Mesothelial cell of epicardium (in vitro differentiated cells): ENCODE measurements at regions not wholly inside any gene's neighbourhood (a gene's known extent, or its start where the extent isn't known, plus 50 kb on each side); places are given as distances from the start of the nearest gene placed in this dataset.

Experiments used
- DNase-seq, 2 experiments: peaks; one replicate each; pipeline ENCODE4 v3.0.0; 2021; ENCODE audit warnings: low spot score in 2 of 2; ENCODE audit not compliant: unreplicated experiment in 2 of 2
- H3K27ac Mint-ChIP-seq: 2 replicates; pipeline ENCODE4 v1.8.0; 2021; ENCODE audit warnings: mixed read lengths
- H3K27me3 Mint-ChIP-seq: 2 replicates; pipeline ENCODE4 v1.8.0; 2021; ENCODE audit warnings: low read depth, mixed read lengths
- H3K36me3 Mint-ChIP-seq: 2 replicates; pipeline ENCODE4 v1.8.0; 2021; ENCODE audit warnings: mixed read lengths
- H3K4me1 Mint-ChIP-seq: 2 replicates; pipeline ENCODE4 v1.8.0; 2021; ENCODE audit warnings: mixed read lengths
- H3K4me3 Mint-ChIP-seq: 2 replicates; pipeline ENCODE4 v1.8.0; 2021; ENCODE audit warnings: mild to moderate bottlenecking, moderate library complexity, mixed read lengths
- H3K9me3 Mint-ChIP-seq: 2 replicates; pipeline ENCODE4 v1.8.0; 2021; ENCODE audit warnings: mixed read lengths
- TF ChIP-seq, protein P1 (sequence below): fragments of 200-600 bp; sonication (generic); IDR thresholded peaks from one replicate; pipeline ENCODE4 v1.5.0; 2021; ENCODE audit warnings: antibody characterized with exemption; ENCODE audit not compliant: unreplicated experiment

DNA sequence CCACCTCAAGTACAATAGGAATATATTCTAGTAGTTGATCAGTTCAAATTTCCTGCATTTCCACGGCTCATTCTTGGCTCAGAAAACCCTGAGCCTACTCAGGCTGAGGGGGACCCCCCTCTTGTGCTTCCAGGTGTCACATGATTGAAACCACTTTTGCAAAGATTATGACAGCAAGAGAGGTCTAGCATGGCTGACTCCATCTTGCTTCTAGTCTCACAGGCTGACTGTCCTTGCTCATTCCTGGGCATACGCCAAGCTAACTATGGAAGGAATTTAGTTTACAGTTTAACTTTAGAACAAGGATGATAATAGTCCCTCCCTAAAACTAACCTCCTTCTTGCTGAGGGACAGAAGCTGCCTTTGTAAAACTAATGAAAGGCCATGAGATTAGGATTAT lies 154.1 kb downstream of the SNX18 start:
- TF ChIP-seq, protein P1, sequence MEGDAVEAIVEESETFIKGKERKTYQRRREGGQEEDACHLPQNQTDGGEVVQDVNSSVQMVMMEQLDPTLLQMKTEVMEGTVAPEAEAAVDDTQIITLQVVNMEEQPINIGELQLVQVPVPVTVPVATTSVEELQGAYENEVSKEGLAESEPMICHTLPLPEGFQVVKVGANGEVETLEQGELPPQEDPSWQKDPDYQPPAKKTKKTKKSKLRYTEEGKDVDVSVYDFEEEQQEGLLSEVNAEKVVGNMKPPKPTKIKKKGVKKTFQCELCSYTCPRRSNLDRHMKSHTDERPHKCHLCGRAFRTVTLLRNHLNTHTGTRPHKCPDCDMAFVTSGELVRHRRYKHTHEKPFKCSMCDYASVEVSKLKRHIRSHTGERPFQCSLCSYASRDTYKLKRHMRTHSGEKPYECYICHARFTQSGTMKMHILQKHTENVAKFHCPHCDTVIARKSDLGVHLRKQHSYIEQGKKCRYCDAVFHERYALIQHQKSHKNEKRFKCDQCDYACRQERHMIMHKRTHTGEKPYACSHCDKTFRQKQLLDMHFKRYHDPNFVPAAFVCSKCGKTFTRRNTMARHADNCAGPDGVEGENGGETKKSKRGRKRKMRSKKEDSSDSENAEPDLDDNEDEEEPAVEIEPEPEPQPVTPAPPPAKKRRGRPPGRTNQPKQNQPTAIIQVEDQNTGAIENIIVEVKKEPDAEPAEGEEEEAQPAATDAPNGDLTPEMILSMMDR, result no peak
- Mint-ChIP-seq H3K9me3 (peaks cover 29% of the 10 kb centered on the region), H3K27ac (no peak overlapping the region), H3K4me3 (no peak overlapping the region), H3K27me3 (no peaks in the 10 kb centered on the region), H3K4me1 (peaks cover 2% of the 10 kb centered on the region), H3K36me3 (no peaks in the 10 kb centered on the region)
- DNase-seq, result no peak

GRCh38 chr5:54671111-54671531 lies 153.6 kb downstream of the SNX18 start:
- H3K9me3 Mint-ChIP-seq, result peaks cover 29% of the 10 kb centered on the region
- H3K4me3 Mint-ChIP-seq, result no peak overlapping the region
- peaks cover 2% of the 10 kb centered on the region for H3K4me1 Mint-ChIP-seq
- TF ChIP-seq, protein P1, result no peak
- DNase-seq, result no peak
- no peaks in the 10 kb centered on the region for H3K27me3 Mint-ChIP-seq
- H3K36me3 Mint-ChIP-seq, result no peaks in the 10 kb centered on the region
- H3K27ac Mint-ChIP-seq, result no peak overlapping the region

DNA sequence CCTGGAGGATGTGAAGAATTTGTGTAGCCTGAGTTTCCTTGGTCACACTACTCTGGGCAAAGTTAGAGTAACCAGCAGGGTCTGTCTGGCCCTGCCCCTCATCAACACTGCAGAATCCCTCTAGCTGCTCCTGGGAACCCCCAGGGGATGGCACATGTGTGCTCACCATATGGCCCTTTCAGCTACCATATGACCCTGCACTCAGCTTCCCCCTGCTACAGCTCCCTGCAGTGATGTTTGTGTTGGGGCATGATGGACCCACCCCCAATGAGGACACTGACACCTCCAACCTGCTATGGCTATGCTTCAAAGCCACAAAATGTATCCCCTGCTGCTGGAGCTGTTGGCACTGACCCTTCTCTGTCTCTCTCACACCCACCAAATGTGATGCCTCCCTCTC lies 152.7 kb downstream of the SNX18 start:
- Mint-ChIP-seq H3K36me3 (no peaks in the 10 kb centered on the region), H3K4me3 (no peak overlapping the region), H3K27me3 (no peaks in the 10 kb centered on the region), H3K27ac (no peak overlapping the region), H3K9me3 (peaks cover 29% of the 10 kb centered on the region), H3K4me1 (peaks cover 2% of the 10 kb centered on the region)
- TF ChIP-seq, protein P1, result no peak
- no peak for DNase-seq

- no peak overlapping the region for H3K27ac Mint-ChIP-seq
- peaks cover 27% of the 10 kb centered on the region for H3K9me3 Mint-ChIP-seq
- peaks cover 2% of the 10 kb centered on the region for H3K4me1 Mint-ChIP-seq
- H3K27me3 Mint-ChIP-seq, result no peaks in the 10 kb centered on the region
- TF ChIP-seq, protein P1, result no peak
- no peaks in the 10 kb centered on the region for H3K36me3 Mint-ChIP-seq
- H3K4me3 Mint-ChIP-seq, result no peak overlapping the region
- no peak for DNase-seq
These were observed 152.3 kb downstream of the SNX18 start for GRCh38 chr5:54669845-54670244.

- no peaks in the 10 kb centered on the region for H3K27me3 Mint-ChIP-seq
- no peaks in the 10 kb centered on the region for H3K36me3 Mint-ChIP-seq
- TF ChIP-seq, protein P1, result no peak
- no peak overlapping the region for H3K27ac Mint-ChIP-seq
- H3K4me3 Mint-ChIP-seq, result no peak overlapping the region
- peaks cover 23% of the 10 kb centered on the region for H3K9me3 Mint-ChIP-seq
- DNase-seq, result no peak
- H3K4me1 Mint-ChIP-seq, result peaks cover 2% of the 10 kb centered on the region
These were observed 151.7 kb downstream of the SNX18 start for GRCh38 chr5:54669285-54669684.

- TF ChIP-seq, protein P1, result no peak
- H3K9me3 Mint-ChIP-seq, result peaks cover 22% of the 10 kb centered on the region
- no peaks in the 10 kb centered on the region for H3K27me3 Mint-ChIP-seq
- H3K36me3 Mint-ChIP-seq, result no peaks in the 10 kb centered on the region
- DNase-seq, result no peak
- no peak overlapping the region for H3K27ac Mint-ChIP-seq
- H3K4me3 Mint-ChIP-seq, result no peak overlapping the region
- H3K4me1 Mint-ChIP-seq, result no peaks in the 10 kb centered on the region
These were observed 150.5 kb downstream of the SNX18 start for GRCh38 chr5:54668096-54668495.
